ENCODE measurements at regions not wholly inside any gene's neighbourhood (a gene's known extent, or its start where the extent isn't known, plus 50 kb on each side); places are given as distances from the start of the nearest gene placed in this dataset.

- Histone ChIP-seq H3K27me3 (no peaks in the 10 kb centered on the region), H3K4me1 (no peaks in the 10 kb centered on the region), H3K9me3 (peaks cover 0 to 10% (median 0%) of the 10 kb centered on the region in 4 donors), H3K4me3 (no peak overlapping the region), H3K27ac (replicated peaks in 1 of 4) (no peak overlapping the region), H3K36me3 (no peaks in the 10 kb centered on the region)
- intact Hi-C loops (cut with DNase I), result no loop called here
- DNase-seq (ENCODE audit: extremely low spot score), result no peak
- WGBS, result 23% methylated on average over 1 of the region's 1 CpG
- TF ChIP-seq POLR2AphosphoS5 (IDR thresholded peaks at IDR 0.05) (no peak), CTCF (IDR thresholded peaks at IDR 0.05) (no peak), EP300 (IDR thresholded peaks at IDR 0.05) (no peak), POLR2A (IDR thresholded peaks at IDR 0.05; ENCODE audit: low read depth) (no peak)
Observed at GRCh38 chr1:71324671-71325267, 243.9 kb upstream of the ZRANB2 start.

GRCh38 chr1:71312545-71312944, 231.7 kb upstream of the ZRANB2 start:
- intact Hi-C loops (cut with DNase I), result no loop called here
- H3K36me3 ChIP-seq, result no peaks in the 10 kb centered on the region
- no peaks in the 10 kb centered on the region for H3K4me1 ChIP-seq
- H3K27ac ChIP-seq (replicated peaks in 1 of 4), result no peak overlapping the region
- TF ChIP-seq POLR2A (IDR thresholded peaks at IDR 0.05; ENCODE audit: low read depth), result no peak
- TF ChIP-seq EP300 (IDR thresholded peaks at IDR 0.05), result no peak
- no peak for TF ChIP-seq CTCF (IDR thresholded peaks at IDR 0.05)
- no peak for TF ChIP-seq POLR2AphosphoS5 (IDR thresholded peaks at IDR 0.05)
- no peak overlapping the region for H3K4me3 ChIP-seq
- H3K27me3 ChIP-seq, result no peaks in the 10 kb centered on the region
- no peak for DNase-seq (ENCODE audit: extremely low spot score)
- whole genome bisulfite sequencing, result 53% methylated on average over 2 of the region's 2 CpGs
- H3K9me3 ChIP-seq, result no peaks in the 10 kb centered on the region

GRCh38 chr1:71311376-71311775, 230.5 kb upstream of the ZRANB2 start:
- H3K27ac ChIP-seq (replicated peaks in 1 of 4), result no peak overlapping the region
- TF ChIP-seq POLR2AphosphoS5 (IDR thresholded peaks at IDR 0.05), result no peak
- TF ChIP-seq EP300 (IDR thresholded peaks at IDR 0.05), result no peak
- TF ChIP-seq POLR2A (IDR thresholded peaks at IDR 0.05; ENCODE audit: low read depth), result no peak
- TF ChIP-seq CTCF (IDR thresholded peaks at IDR 0.05), result no peak

GRCh38 chr1:71307451-71307850, 226.6 kb upstream of the ZRANB2 start:
- Histone ChIP-seq H3K27ac (replicated peaks in 1 of 4) (no peak overlapping the region), H3K36me3 (no peaks in the 10 kb centered on the region), H3K9me3 (no peaks in the 10 kb centered on the region), H3K4me3 (no peak overlapping the region), H3K27me3 (no peaks in the 10 kb centered on the region), H3K4me1 (no peaks in the 10 kb centered on the region)
- intact Hi-C loops (cut with DNase I), result no loop called here
- DNase-seq (ENCODE audit: extremely low spot score), result no peak
- TF ChIP-seq EP300 (IDR thresholded peaks at IDR 0.05) (no peak), POLR2A (IDR thresholded peaks at IDR 0.05; ENCODE audit: low read depth) (no peak), CTCF (IDR thresholded peaks at IDR 0.05) (no peak), POLR2AphosphoS5 (IDR thresholded peaks at IDR 0.05) (no peak)

More at GRCh38 chr1:71311376-71311775, 230.5 kb upstream of the ZRANB2 start:
- 68% methylated on average over 1 of the region's 1 CpG for WGBS
- Histone ChIP-seq H3K4me1 (no peaks in the 10 kb centered on the region), H3K4me3 (no peak overlapping the region), H3K27me3 (no peaks in the 10 kb centered on the region), H3K9me3 (no peaks in the 10 kb centered on the region), H3K36me3 (no peaks in the 10 kb centered on the region)
- no peak for DNase-seq (ENCODE audit: extremely low spot score)
- intact Hi-C loops (cut with DNase I), result no loop called here

GRCh38 chr1:71304125-71304524, 223.3 kb upstream of the ZRANB2 start:
- H3K27ac ChIP-seq (replicated peaks in 1 of 4), result no peak overlapping the region
- H3K36me3 ChIP-seq, result no peaks in the 10 kb centered on the region
- DNase-seq (ENCODE audit: extremely low spot score), result no peak
- H3K27me3 ChIP-seq, result no peaks in the 10 kb centered on the region
- WGBS, result 36% methylated on average over 3 of the region's 3 CpGs
- H3K4me3 ChIP-seq, result no peak overlapping the region
- no peaks in the 10 kb centered on the region for H3K9me3 ChIP-seq
- TF ChIP-seq EP300 (IDR thresholded peaks at IDR 0.05) (no peak), CTCF (IDR thresholded peaks at IDR 0.05) (no peak), POLR2A (IDR thresholded peaks at IDR 0.05; ENCODE audit: low read depth) (no peak), POLR2AphosphoS5 (IDR thresholded peaks at IDR 0.05) (no peak)
- intact Hi-C loops (cut with DNase I), result no loop called here
- H3K4me1 ChIP-seq, result no peaks in the 10 kb centered on the region
